Ecto neural progenitor cell (in vitro differentiated cells): ENCODE measurements at regions not wholly inside any gene's neighbourhood (a gene's known extent, or its start where the extent isn't known, plus 50 kb on each side); places are given as distances from the start of the nearest gene placed in this dataset.

ENCODE experiments used
- DNase-seq: peaks from one replicate; pipeline ENCODE4 v3.0.0-alpha.2; 2018; ENCODE audit warnings: low spot score

- DNase-seq, result no peak
Observed at GRCh38 chr7:84482476-84482875, 287.9 kb upstream of the SEMA3A start.

DNA sequence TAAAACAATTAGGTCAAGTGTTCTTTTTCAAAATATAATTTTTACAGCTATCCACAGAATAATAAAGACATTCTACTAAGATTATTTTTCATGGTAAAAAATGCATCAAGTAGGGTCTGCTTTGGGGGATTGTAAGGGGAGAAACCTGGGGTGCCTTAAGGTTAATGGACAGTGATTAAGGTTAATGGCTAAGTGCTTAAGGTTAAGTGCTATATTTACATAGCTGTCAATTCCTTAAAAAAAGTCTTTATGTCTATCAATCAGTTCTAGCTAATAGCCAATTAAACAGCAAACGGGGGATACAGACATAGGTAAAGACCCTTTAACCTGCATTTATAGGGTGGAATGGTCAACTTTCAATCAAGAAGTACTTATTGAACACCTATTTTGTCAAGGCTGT lies 284.5 kb upstream of the SEMA3A start:
- no peak for DNase-seq

DNA sequence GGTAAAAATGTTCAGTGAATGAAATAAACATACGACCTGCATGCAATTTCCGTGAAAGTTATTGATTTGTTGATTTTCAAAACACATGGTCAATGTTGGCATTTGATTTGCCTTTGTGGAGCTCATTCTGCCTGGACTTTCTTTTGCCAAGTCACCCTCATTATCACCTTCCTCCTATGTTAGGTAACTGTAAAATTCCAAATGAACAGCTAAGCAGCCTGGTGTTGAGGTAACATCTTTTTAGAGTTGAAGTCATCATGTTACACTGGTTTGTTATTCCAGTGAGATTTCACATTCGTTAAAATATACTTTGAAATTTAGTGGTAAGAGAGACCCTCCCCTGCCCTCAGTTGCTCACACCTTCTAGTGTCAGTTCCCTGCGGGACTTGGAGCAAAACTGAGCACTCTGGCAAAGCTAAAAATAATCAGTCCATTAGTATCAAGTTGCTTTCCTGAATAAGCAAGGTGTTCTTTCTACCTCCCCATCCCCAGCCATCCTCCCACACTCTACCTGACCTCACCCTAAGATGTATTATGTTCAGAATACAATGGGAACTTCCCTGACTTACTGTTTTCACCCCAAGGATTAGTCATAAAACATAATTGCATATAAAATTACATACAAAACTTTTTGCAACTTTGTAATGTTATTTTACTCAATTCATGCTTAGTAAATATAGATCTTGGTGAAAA lies 283.3 kb upstream of the SEMA3A start:
- DNase-seq, result no peak

DNA sequence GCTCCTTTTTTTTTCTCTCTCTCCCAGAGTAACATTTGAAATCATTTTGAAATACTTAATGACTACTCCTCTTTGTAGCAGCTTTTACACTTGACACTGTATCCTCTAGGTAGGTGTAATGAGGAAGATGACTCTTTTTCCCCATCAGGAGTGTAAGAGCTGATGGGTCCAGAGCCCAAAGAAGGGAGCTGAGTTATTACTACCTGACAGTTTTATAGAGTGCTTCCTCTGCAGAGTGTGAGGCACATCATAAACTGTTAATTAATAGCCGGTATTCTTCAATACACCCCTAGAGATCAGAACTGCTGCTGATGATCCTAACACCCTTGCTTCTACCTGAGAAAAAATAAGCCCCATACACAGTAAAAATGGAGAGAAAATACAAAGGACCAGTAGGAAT lies 279.8 kb upstream of the SEMA3A start:
- no peak for DNase-seq

DNA sequence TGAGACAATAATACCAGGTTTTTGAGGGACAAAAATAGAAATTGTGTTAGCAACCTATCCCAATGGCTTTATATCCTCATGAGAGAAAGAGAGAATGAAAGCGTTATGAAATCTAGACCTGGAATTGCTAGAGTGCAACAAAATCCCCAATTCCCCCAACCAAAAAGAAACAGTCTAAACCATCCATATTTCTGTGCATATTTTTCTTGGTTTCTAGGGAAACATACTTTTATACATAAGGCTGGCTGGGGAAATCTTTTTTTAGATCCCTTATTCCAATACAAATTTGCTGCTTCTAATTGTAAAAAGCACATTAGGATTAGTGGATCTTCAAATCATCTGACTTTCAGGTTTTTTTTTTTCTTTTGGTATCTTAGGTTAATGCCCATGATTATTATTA lies 277.0 kb upstream of the SEMA3A start:
- no peak for DNase-seq

DNA sequence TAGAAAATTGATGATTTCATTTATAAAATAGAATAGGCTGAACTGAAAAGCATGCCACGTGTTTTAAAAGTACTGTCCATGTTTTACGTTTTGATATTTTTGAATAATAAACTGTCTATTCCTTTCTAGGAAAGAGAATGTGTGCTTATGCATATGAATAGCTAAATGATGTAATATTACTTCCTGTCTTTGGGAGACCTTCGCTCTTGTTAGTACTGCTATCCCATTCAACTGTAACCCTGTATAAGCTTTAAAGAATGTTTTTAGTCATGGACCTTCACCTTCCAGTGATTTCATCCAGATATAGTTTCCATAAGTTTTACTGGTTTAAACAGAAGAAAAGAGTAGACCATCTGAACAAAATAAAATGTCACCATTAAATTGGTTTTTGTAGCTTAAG lies 274.4 kb upstream of the SEMA3A start:
- DNase-seq, result no peak

DNA sequence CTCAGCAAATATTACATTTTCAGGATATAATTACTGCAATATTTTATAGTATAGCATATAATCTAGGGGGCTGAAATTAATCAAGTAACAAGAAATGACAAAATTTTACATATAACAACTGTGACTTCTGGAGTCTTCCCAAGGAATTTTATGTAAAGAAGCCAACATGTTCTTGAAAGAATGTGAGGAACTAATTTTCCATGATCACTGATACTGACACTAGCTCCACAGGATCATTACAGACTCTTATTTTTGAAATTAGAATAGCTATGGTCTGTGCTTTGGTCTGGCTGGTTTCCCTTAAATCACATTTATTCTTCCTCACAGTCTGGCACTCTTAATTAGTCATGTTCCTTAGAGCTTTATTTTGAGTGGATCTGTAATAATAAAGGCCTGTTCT lies 267.7 kb upstream of the SEMA3A start:
- DNase-seq, result no peak

DNA sequence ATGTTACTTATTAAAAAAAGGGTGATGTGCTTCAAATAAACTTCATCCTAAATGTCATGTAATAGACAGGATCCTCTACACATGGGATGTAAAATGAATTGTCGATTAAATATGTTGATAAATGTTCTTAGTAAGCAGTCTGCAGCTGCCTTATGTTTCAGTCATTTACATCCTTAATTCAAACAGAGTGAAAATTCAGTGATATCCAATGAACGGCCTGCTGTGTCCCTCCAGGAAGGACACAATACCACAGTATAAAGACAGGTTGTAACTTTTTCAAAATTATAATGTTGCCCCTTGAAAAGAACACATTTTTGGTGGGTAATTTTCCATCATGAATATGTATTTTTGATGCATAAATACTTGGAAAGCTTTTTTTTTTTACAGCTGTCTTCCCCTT lies 266.5 kb upstream of the SEMA3A start:
- no peak for DNase-seq

- no peak for DNase-seq
Observed at GRCh38 chr7:84455788-84456187, 261.2 kb upstream of the SEMA3A start.

DNA sequence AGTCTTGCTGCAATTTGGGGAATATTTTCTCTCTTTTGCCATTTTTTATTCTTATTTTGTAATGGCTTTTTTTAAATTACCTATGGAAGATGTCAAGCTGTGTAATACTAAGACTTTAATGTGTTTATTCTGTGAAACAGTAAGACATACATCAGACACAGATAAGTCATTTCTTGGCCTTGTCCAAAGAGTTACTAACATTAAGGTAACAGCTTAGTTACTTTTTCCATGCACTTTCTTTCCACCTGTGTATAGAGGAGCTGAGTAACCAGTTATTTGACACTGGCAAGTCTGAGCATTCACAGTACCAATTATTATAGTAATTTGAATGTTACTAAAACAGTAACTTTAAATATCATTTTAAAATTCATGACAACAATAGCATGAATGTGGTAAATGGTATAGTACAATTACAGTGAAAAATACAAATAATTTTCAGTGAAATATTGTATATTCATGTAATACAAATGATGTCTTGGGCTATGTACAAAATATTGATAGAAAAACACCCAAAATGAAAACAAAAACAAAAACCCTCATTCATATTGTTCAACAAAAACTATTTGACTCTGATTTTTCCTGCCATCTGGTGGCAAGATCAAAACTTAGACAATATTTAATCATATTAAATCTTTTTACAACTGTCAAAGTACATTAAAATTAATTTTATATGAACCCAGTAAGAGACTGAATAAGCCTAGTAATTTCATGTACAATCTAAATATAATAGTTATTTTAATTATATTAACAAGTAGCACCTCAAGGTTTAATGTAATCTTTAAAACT lies 259.8 kb upstream of the SEMA3A start:
- no peak for DNase-seq

- DNase-seq, result no peak
Observed at GRCh38 chr7:84452618-84453017, 258.0 kb upstream of the SEMA3A start.

DNA sequence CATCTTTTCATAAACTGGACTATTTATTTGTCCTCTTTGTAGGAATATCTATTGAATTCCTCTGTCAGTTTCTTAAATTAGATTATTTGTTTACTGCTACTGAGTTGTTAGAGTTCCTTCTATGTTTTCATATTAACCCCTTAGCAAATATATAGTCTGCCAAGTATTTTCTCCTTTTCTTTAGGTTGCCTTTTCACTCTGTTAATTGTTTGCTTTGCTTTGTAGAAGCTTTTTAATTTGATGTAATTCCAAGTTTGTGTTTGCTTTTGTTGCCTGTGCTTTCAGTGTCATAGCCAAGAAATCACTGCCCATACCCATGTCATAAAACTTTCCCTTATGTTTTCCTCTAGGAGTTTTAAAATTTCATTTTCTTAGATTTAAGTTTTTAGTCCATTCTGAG lies 256.2 kb upstream of the SEMA3A start:
- no peak for DNase-seq

GRCh38 chr7:84447636-84448293 lies 253.2 kb upstream of the SEMA3A start:
- DNase-seq, result no peak

GRCh38 chr7:84446991-84447480 lies 252.4 kb upstream of the SEMA3A start:
- no peak for DNase-seq

GRCh38 chr7:84425702-84426259 lies 231.2 kb upstream of the SEMA3A start:
- DNase-seq, result no peak

GRCh38 chr7:84422790-84423189 lies 228.2 kb upstream of the SEMA3A start:
- DNase-seq, result no peak

GRCh38 chr7:84412161-84412969 lies 217.8 kb upstream of the SEMA3A start:
- no peak for DNase-seq

DNA sequence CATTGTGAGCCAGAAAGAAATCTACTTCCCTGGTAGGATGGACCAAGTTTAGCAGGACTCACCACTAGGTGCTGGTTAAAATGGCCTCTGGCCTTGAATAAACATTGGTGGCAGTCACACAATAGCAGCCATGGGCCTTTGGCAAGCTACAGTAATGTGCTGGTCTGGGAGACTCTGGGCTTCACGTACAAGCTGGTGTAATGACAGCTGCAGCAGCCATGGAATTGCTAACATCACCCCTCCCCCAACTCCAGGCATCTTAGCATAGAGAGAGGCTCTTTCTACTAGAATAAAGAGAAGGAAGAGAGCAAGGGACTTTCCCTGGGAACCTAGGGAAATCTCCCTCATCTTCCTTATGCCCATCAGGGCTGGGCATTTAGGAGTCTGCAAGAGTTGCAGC lies 205.1 kb upstream of the SEMA3A start:
- DNase-seq, result no peak

- DNase-seq, result no peak
Observed at GRCh38 chr7:84394219-84394618, 199.6 kb upstream of the SEMA3A start.

DNA sequence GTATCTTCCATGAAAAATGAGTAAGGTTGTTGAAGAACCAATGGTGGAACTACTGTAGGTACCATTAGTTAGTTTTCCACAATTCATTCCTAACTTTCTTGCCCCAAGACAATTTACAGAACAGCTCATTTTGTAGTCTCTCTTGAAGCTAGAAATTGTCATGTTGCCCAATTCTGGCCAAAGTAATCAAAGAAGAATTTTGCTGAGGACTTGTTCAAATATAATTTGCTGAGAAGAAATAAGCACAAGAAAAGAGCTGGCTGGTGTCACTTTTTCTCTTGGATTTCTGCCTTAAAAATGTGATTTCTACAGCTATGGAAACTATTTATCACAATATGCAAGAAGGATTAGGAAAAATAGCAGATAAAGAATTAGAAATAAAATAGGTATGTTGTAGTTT lies 199.2 kb upstream of the SEMA3A start:
- DNase-seq, result no peak

GRCh38 chr7:84390845-84391244 lies 196.3 kb upstream of the SEMA3A start:
- DNase-seq, result no peak

DNA sequence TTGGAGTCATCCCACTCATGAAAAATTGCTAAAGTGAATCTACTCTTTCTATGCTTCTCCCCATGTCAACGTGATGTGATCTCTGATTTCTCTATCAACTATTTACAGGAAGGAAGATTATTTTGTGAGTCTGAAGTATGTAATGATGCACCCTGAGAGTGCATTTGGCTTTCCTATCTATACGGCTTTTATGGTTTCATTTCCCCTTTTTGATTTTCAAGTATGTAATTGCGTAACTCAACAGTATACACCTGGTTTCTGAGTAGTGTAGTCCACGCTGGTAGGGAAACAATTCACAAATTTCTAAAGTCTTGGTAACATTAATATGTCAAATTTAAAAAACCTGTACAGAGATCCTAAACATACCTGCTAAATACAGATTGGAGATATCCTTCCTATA lies 194.7 kb upstream of the SEMA3A start:
- no peak for DNase-seq
